ENCODE measurements at regions not wholly inside any gene's neighbourhood (a gene's known extent, or its start where the extent isn't known, plus 50 kb on each side); places are given as distances from the start of the nearest gene placed in this dataset.

- 85% methylated on average over 4 of the region's 13 CpGs for WGBS (ENCODE audit: insufficient coverage, low coverage, low lambda C conversion rate, missing lambda C conversion rate)
- no peaks in the 10 kb centered on the region for H3K36me3 ChIP-seq
- no peak overlapping the region for H3K27ac ChIP-seq
- H3K9me3 ChIP-seq: no peaks in the 10 kb centered on the region
- DNase-seq: no peak
- TF ChIP-seq POLR2A (IDR thresholded peaks at IDR 0.05): no peak
- TF ChIP-seq CTCF (IDR thresholded peaks at IDR 0.05): no peak
- ATAC-seq: no peak
- no peak overlapping the region for H3K4me3 ChIP-seq
- intact Hi-C loops (cut with DNase I): no loop called here
- no peaks in the 10 kb centered on the region for H3K27me3 ChIP-seq
- peaks cover 0 to 3% (median 0%) of the 10 kb centered on the region in 4 donors for H3K4me1 ChIP-seq
These were observed 392.4 kb downstream of the QKI start for GRCh38 chr6:163806755-163807499.

- intact Hi-C loops (cut with DNase I): no loop called here
- peaks cover 0 to 3% (median 0%) of the 10 kb centered on the region in 4 donors for H3K4me1 ChIP-seq
- no peak overlapping the region for H3K4me3 ChIP-seq
- TF ChIP-seq CTCF (IDR thresholded peaks at IDR 0.05): no peak
- TF ChIP-seq POLR2A (IDR thresholded peaks at IDR 0.05): no peak
- no peak for ATAC-seq
- no peaks in the 10 kb centered on the region for H3K27me3 ChIP-seq
- 66% methylated on average over 8 of the region's 8 CpGs for WGBS (ENCODE audit: insufficient coverage, low coverage, low lambda C conversion rate, missing lambda C conversion rate)
- H3K27ac ChIP-seq: no peak overlapping the region
- H3K36me3 ChIP-seq: no peaks in the 10 kb centered on the region
- H3K9me3 ChIP-seq: no peaks in the 10 kb centered on the region
- DNase-seq: no peak
These were observed 390.5 kb downstream of the QKI start for GRCh38 chr6:163804991-163805390.

- no peaks in the 10 kb centered on the region for H3K36me3 ChIP-seq
- intact Hi-C loops (cut with DNase I): no loop called here
- ATAC-seq (no peak), DNase-seq (no peak)
- no peak for TF ChIP-seq CTCF (IDR thresholded peaks at IDR 0.05)
- TF ChIP-seq POLR2A (IDR thresholded peaks at IDR 0.05): no peak
- no peak overlapping the region for H3K27ac ChIP-seq
- H3K4me3 ChIP-seq: no peak overlapping the region
- 69% methylated on average over 2 of the region's 2 CpGs for WGBS (ENCODE audit: insufficient coverage, low coverage, low lambda C conversion rate, missing lambda C conversion rate)
- no peaks in the 10 kb centered on the region for H3K9me3 ChIP-seq
- no peaks in the 10 kb centered on the region for H3K4me1 ChIP-seq
- no peaks in the 10 kb centered on the region for H3K27me3 ChIP-seq
These were observed 387.7 kb downstream of the QKI start for GRCh38 chr6:163802267-163802666.

GRCh38 chr6:163797296-163797845 lies 382.9 kb downstream of the QKI start:
- no peak for TF ChIP-seq CTCF (IDR thresholded peaks at IDR 0.05)
- TF ChIP-seq POLR2A (IDR thresholded peaks at IDR 0.05): no peak
- H3K4me1 ChIP-seq: no peaks in the 10 kb centered on the region
- intact Hi-C loops (cut with DNase I): no loop called here
- H3K9me3 ChIP-seq: no peaks in the 10 kb centered on the region
- DNase-seq (no peak), ATAC-seq (no peak)
- H3K27ac ChIP-seq: no peak overlapping the region
- H3K27me3 ChIP-seq: no peaks in the 10 kb centered on the region
- no peak overlapping the region for H3K4me3 ChIP-seq
- H3K36me3 ChIP-seq: no peaks in the 10 kb centered on the region
- WGBS (ENCODE audit: insufficient coverage, low coverage, low lambda C conversion rate, missing lambda C conversion rate): 56% methylated on average over 3 of the region's 3 CpGs
